ENCODE measurements at regions not wholly inside any gene's neighbourhood (a gene's known extent, or its start where the extent isn't known, plus 50 kb on each side); places are given as distances from the start of the nearest gene placed in this dataset.

GRCh38 chr6:4447639-4448330 is 312.4 kb upstream of the ECI2 start:
- no peak overlapping the region for H3K4me3 ChIP-seq (ENCODE audit: low read depth, low read length)
- TF ChIP-seq CTCF (IDR thresholded peaks at IDR 0.05; ENCODE audit: low read depth, low read length, missing control alignments), result no peak
- DNase-seq (ENCODE audit: low read depth), result no peak

- no peak for TF ChIP-seq CTCF (IDR thresholded peaks at IDR 0.05; ENCODE audit: low read depth, low read length, missing control alignments)
- H3K4me3 ChIP-seq (ENCODE audit: low read depth, low read length), result no peak overlapping the region
- DNase-seq (ENCODE audit: low read depth), result no peak
Measured at GRCh38 chr6:4446982-4447381, 311.6 kb upstream of the ECI2 start.

GRCh38 chr6:4441981-4442434 is 306.6 kb upstream of the ECI2 start:
- H3K4me3 ChIP-seq (ENCODE audit: low read depth, low read length), result no peak overlapping the region
- DNase-seq (ENCODE audit: low read depth), result no peak
- no peak for TF ChIP-seq CTCF (IDR thresholded peaks at IDR 0.05; ENCODE audit: low read depth, low read length, missing control alignments)

- no peak for TF ChIP-seq CTCF (IDR thresholded peaks at IDR 0.05; ENCODE audit: low read depth, low read length, missing control alignments)
- no peak overlapping the region for H3K4me3 ChIP-seq (ENCODE audit: low read depth, low read length)
- no peak for DNase-seq (ENCODE audit: low read depth)
Measured at GRCh38 chr6:4439159-4439558, 303.8 kb upstream of the ECI2 start.

GRCh38 chr6:4437342-4437741 is 302.0 kb upstream of the ECI2 start:
- TF ChIP-seq CTCF (IDR thresholded peaks at IDR 0.05; ENCODE audit: low read depth, low read length, missing control alignments), result no peak
- DNase-seq (ENCODE audit: low read depth), result no peak
- H3K4me3 ChIP-seq (ENCODE audit: low read depth, low read length), result no peak overlapping the region

GRCh38 chr6:4435981-4436445 is 300.6 kb upstream of the ECI2 start:
- no peak for TF ChIP-seq CTCF (IDR thresholded peaks at IDR 0.05; ENCODE audit: low read depth, low read length, missing control alignments)
- no peak overlapping the region for H3K4me3 ChIP-seq (ENCODE audit: low read depth, low read length)
- no peak for DNase-seq (ENCODE audit: low read depth)

- DNase-seq (ENCODE audit: low read depth), result no peak
- TF ChIP-seq CTCF (IDR thresholded peaks at IDR 0.05; ENCODE audit: low read depth, low read length, missing control alignments), result no peak
- H3K4me3 ChIP-seq (ENCODE audit: low read depth, low read length), result no peak overlapping the region
Measured at GRCh38 chr6:4434655-4435054, 299.3 kb upstream of the ECI2 start.
